ENCODE measurements at regions not wholly inside any gene's neighbourhood (a gene's known extent, or its start where the extent isn't known, plus 50 kb on each side); places are given as distances from the start of the nearest gene placed in this dataset.

- TF ChIP-seq SIN3A (IDR thresholded peaks at IDR 0.05; ENCODE audit: borderline replicate concordance, insufficient read depth, low read length) (no peak), POLR2AphosphoS5 (IDR thresholded peaks at IDR 0.05; ENCODE audit: low read depth, low read length) (no peak), FOXP2 (optimal IDR thresholded peaks at IDR 0.05; ENCODE audit: borderline replicate concordance, extremely low read depth, extremely low read length, insufficient read depth) (no peak), TAF1 (IDR thresholded peaks at IDR 0.05; ENCODE audit: borderline replicate concordance, insufficient read depth, low read length) (no peak), REST (IDR thresholded peaks at IDR 0.05; ENCODE audit: insufficient read depth in 1 of 2, low read depth in 2 of 2, low read length in 2 of 2) (no peak)
Observed at GRCh38 chr1:195768936-195769335, 839.3 kb downstream of the KCNT2 start.

- TF ChIP-seq POLR2AphosphoS5 (IDR thresholded peaks at IDR 0.05; ENCODE audit: low read depth, low read length) = no peak
- no peak for TF ChIP-seq SIN3A (IDR thresholded peaks at IDR 0.05; ENCODE audit: borderline replicate concordance, insufficient read depth, low read length)
- TF ChIP-seq REST (IDR thresholded peaks at IDR 0.05; ENCODE audit: insufficient read depth in 1 of 2, low read depth in 2 of 2, low read length in 2 of 2) = no peak
- TF ChIP-seq FOXP2 (optimal IDR thresholded peaks at IDR 0.05; ENCODE audit: borderline replicate concordance, extremely low read depth, extremely low read length, insufficient read depth) = no peak
- TF ChIP-seq TAF1 (IDR thresholded peaks at IDR 0.05; ENCODE audit: borderline replicate concordance, insufficient read depth, low read length) = no peak
Observed at GRCh38 chr1:195768377-195768776, 839.9 kb downstream of the KCNT2 start.

- TF ChIP-seq POLR2AphosphoS5 (IDR thresholded peaks at IDR 0.05; ENCODE audit: low read depth, low read length) = no peak
- no peak for TF ChIP-seq REST (IDR thresholded peaks at IDR 0.05; ENCODE audit: insufficient read depth in 1 of 2, low read depth in 2 of 2, low read length in 2 of 2)
- no peak for TF ChIP-seq FOXP2 (optimal IDR thresholded peaks at IDR 0.05; ENCODE audit: borderline replicate concordance, extremely low read depth, extremely low read length, insufficient read depth)
- TF ChIP-seq TAF1 (IDR thresholded peaks at IDR 0.05; ENCODE audit: borderline replicate concordance, insufficient read depth, low read length) = no peak
- TF ChIP-seq SIN3A (IDR thresholded peaks at IDR 0.05; ENCODE audit: borderline replicate concordance, insufficient read depth, low read length) = no peak
Observed at GRCh38 chr1:195766709-195767108, 841.5 kb downstream of the KCNT2 start.

- TF ChIP-seq FOXP2 (optimal IDR thresholded peaks at IDR 0.05; ENCODE audit: borderline replicate concordance, extremely low read depth, extremely low read length, insufficient read depth) = no peak
- no peak for TF ChIP-seq SIN3A (IDR thresholded peaks at IDR 0.05; ENCODE audit: borderline replicate concordance, insufficient read depth, low read length)
- no peak for TF ChIP-seq POLR2AphosphoS5 (IDR thresholded peaks at IDR 0.05; ENCODE audit: low read depth, low read length)
- no peak for TF ChIP-seq TAF1 (IDR thresholded peaks at IDR 0.05; ENCODE audit: borderline replicate concordance, insufficient read depth, low read length)
- no peak for TF ChIP-seq REST (IDR thresholded peaks at IDR 0.05; ENCODE audit: insufficient read depth in 1 of 2, low read depth in 2 of 2, low read length in 2 of 2)
Observed at GRCh38 chr1:195765099-195765498, 843.1 kb downstream of the KCNT2 start.

- TF ChIP-seq SIN3A (IDR thresholded peaks at IDR 0.05; ENCODE audit: borderline replicate concordance, insufficient read depth, low read length) = no peak
- TF ChIP-seq REST (IDR thresholded peaks at IDR 0.05; ENCODE audit: insufficient read depth in 1 of 2, low read depth in 2 of 2, low read length in 2 of 2) = no peak
- TF ChIP-seq POLR2AphosphoS5 (IDR thresholded peaks at IDR 0.05; ENCODE audit: low read depth, low read length) = no peak
- TF ChIP-seq TAF1 (IDR thresholded peaks at IDR 0.05; ENCODE audit: borderline replicate concordance, insufficient read depth, low read length) = no peak
- TF ChIP-seq FOXP2 (optimal IDR thresholded peaks at IDR 0.05; ENCODE audit: borderline replicate concordance, extremely low read depth, extremely low read length, insufficient read depth) = no peak
Observed at GRCh38 chr1:195763907-195764374, 844.3 kb downstream of the KCNT2 start.
